Stimulated activated CD4-positive, alpha-beta T cell treated with anti-CD3 and anti-CD28 coated beads, Interleukin-1b, Interleukin-23, amount 100 ng/mL, for 24 hours (primary cell): ENCODE measurements at regions not wholly inside any gene's neighbourhood (a gene's known extent, or its start where the extent isn't known, plus 50 kb on each side); places are given as distances from the start of the nearest gene placed in this dataset.

ENCODE experiments used
- DNase-seq, 4 experiments: peaks; one replicate each; pipeline ENCODE4 v3.0.0-alpha.2; 2020; ENCODE audit warnings: low read depth in 4 of 4, low spot score in 1 of 4

- no peak for DNase-seq
Observed at GRCh38 chr2:76326636-76327035, 615.9 kb upstream of the GCFC2 start.

GRCh38 chr2:76323381-76323780, 612.7 kb upstream of the GCFC2 start:
- no peak for DNase-seq

- no peak for DNase-seq
Observed at GRCh38 chr2:76320716-76321115, 610.0 kb upstream of the GCFC2 start.

GRCh38 chr2:76318848-76319360, 608.2 kb upstream of the GCFC2 start:
- DNase-seq: no peak

GRCh38 chr2:76316691-76317090, 606.0 kb upstream of the GCFC2 start:
- no peak for DNase-seq

GRCh38 chr2:76314271-76315020, 603.7 kb upstream of the GCFC2 start:
- DNase-seq: no peak

GRCh38 chr2:76312236-76312635, 601.5 kb upstream of the GCFC2 start:
- DNase-seq: no peak

GRCh38 chr2:76311728-76312127, 601.0 kb upstream of the GCFC2 start:
- DNase-seq: no peak

GRCh38 chr2:76310894-76311633, 600.3 kb upstream of the GCFC2 start:
- no peak for DNase-seq

GRCh38 chr2:76307495-76307894, 596.8 kb upstream of the GCFC2 start:
- DNase-seq: no peak

- DNase-seq: no peak
Observed at GRCh38 chr2:76298041-76298440, 587.3 kb upstream of the GCFC2 start.

GRCh38 chr2:76296438-76296837, 585.7 kb upstream of the GCFC2 start:
- no peak for DNase-seq

GRCh38 chr2:76295762-76296161, 585.0 kb upstream of the GCFC2 start:
- no peak for DNase-seq

- DNase-seq: no peak
Observed at GRCh38 chr2:76288598-76288997, 577.9 kb upstream of the GCFC2 start.

- DNase-seq: no peak
Observed at GRCh38 chr2:76288146-76288545, 577.4 kb upstream of the GCFC2 start.

GRCh38 chr2:76283350-76283749, 572.6 kb upstream of the GCFC2 start:
- no peak for DNase-seq

GRCh38 chr2:76281156-76281841, 570.6 kb upstream of the GCFC2 start:
- no peak for DNase-seq

- DNase-seq: no peak
Observed at GRCh38 chr2:76280686-76281085, 570.0 kb upstream of the GCFC2 start.

- no peak for DNase-seq
Observed at GRCh38 chr2:76279142-76279541, 568.4 kb upstream of the GCFC2 start.

- DNase-seq: no peak
Observed at GRCh38 chr2:76275788-76276187, 565.1 kb upstream of the GCFC2 start.

- no peak for DNase-seq
Observed at GRCh38 chr2:76274676-76275075, 564.0 kb upstream of the GCFC2 start.

- no peak for DNase-seq
Observed at GRCh38 chr2:76274160-76274559, 563.4 kb upstream of the GCFC2 start.
